ENCODE measurements at regions not wholly inside any gene's neighbourhood (a gene's known extent, or its start where the extent isn't known, plus 50 kb on each side); places are given as distances from the start of the nearest gene placed in this dataset.

DNA sequence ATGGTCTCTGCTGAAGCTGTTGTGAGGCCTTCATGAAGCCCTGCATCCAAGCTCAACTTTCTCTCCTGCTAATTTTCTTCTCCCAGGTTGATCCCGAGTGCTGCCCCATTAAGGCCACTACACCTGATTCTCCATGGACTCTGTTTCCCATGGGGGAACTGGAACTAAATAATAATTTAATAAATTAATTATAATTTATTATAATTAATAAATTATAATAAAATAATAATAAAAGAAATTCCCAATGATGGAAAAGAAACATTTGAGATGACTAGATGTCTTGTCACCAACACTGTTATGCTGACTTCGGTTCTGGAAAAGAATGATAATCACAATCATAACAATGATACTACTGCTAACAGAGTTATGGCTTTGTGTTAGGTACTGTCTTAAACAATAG is 211.2 kb upstream of the ZP4 start:
- TF ChIP-seq, protein P1, sequence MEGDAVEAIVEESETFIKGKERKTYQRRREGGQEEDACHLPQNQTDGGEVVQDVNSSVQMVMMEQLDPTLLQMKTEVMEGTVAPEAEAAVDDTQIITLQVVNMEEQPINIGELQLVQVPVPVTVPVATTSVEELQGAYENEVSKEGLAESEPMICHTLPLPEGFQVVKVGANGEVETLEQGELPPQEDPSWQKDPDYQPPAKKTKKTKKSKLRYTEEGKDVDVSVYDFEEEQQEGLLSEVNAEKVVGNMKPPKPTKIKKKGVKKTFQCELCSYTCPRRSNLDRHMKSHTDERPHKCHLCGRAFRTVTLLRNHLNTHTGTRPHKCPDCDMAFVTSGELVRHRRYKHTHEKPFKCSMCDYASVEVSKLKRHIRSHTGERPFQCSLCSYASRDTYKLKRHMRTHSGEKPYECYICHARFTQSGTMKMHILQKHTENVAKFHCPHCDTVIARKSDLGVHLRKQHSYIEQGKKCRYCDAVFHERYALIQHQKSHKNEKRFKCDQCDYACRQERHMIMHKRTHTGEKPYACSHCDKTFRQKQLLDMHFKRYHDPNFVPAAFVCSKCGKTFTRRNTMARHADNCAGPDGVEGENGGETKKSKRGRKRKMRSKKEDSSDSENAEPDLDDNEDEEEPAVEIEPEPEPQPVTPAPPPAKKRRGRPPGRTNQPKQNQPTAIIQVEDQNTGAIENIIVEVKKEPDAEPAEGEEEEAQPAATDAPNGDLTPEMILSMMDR (IDR thresholded peaks at IDR 0.05; ENCODE audit: extremely low read depth, insufficient read depth, missing control alignments) = no peak
- no peak for DNase-seq (ENCODE audit: low spot score)
- in situ Hi-C loops (cut with MboI; ENCODE audit: low pct_unique_long_range_greater_than_20kb, low sequenced_read_pairs, unreplicated experiment) = no loop called here

DNA sequence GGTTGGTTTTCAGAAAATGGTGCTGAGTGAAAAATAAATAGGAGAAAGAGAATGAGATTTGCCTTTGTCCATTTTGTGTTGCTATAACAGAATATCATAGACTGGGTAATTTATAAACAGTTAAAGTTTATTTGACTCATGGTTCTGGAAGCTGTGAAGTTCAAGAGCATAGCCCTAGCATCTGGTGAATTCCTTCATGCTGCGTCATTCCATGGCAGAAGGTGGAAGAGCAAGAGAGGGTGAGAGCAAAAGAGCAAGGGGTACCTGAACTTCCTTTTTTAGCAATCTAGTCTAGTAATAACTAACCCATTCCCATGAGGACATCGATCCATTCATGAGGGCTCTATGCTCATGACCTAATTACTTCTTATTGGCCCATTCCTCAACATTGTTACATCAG is 209.1 kb upstream of the ZP4 start:
- in situ Hi-C loops (cut with MboI; ENCODE audit: low pct_unique_long_range_greater_than_20kb, low sequenced_read_pairs, unreplicated experiment) = no loop called here
- DNase-seq (ENCODE audit: low spot score) = no peak
- TF ChIP-seq, protein P1 (IDR thresholded peaks at IDR 0.05; ENCODE audit: extremely low read depth, insufficient read depth, missing control alignments) = no peak

DNA sequence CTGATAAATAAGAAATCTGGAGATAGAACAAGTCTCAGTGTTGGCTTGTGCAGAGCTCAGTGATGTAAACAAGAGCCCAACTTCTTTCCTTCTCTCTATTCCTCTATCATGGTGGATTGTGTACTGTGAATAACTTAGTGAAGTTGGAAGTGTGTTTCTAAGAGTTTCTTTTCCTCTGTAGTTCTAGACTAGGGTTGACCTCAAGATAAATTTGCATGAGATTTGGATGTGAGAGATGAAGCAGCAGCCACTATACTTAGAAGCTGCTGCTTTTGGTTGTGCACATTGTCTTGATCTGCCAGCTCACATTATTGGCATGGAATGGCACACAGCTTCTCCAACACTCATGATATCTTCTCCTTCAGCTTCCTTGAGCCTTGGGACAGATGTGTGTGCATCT is 198.9 kb upstream of the ZP4 start:
- in situ Hi-C loops (cut with MboI; ENCODE audit: low pct_unique_long_range_greater_than_20kb, low sequenced_read_pairs, unreplicated experiment) = no loop called here
- TF ChIP-seq, protein P1 (IDR thresholded peaks at IDR 0.05; ENCODE audit: extremely low read depth, insufficient read depth, missing control alignments) = no peak
- no peak for DNase-seq (ENCODE audit: low spot score)

DNA sequence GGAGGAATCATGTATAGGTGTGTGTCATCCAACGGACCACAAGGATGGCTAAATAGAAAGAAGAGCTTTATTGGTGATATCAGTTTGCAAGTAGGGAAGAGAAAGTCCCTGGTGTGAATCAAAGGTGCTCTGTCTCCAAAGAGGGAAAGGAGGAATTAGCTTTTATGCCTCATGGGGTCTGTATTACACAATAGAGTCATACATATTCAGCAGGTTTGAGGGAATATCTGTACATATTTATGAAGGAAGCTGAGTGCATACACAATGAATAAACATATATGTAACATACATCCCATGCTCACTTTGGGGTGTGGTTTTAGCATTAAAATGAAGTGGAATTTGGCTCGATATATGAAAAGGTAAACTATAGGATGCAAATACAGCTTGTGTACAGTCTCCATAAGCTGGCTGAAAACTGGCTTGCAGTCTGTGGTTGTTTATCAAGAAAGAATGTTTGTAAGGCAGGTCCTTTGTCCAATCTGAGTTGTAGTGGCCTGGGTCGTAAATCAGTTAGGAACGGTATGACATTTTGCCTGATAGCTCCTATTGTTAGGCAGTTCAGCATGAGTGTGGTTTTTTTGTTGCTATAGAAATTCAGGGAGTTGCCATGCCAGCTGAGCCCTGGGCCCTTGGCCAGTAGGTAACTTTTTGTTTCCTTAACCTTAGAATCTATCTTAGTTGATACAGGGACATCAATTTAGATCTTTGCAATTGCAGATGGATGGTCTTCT is 198.0 kb upstream of the ZP4 start:
- DNase-seq (ENCODE audit: low spot score) = no peak
- TF ChIP-seq, protein P1 (IDR thresholded peaks at IDR 0.05; ENCODE audit: extremely low read depth, insufficient read depth, missing control alignments) = no peak
- in situ Hi-C loops (cut with MboI; ENCODE audit: low pct_unique_long_range_greater_than_20kb, low sequenced_read_pairs, unreplicated experiment) = no loop called here

DNA sequence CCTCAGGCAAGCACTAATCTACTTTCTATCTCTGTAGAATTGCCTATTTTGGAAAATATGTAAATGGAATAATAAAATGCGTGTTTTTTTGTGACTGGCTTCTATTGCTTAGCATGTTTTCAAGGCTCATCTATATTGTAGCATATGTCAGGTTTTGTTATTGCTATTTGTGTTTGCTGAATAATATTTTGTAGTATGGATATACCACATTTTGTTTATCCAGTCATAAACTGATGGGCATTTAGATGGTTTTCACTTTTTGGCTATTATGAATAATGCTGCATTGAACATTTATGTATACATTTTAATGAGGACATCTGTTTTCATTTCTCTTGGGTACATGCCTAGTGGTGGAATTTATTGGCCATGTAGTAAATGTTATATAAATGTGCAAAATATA is 183.3 kb upstream of the ZP4 start:
- in situ Hi-C loops (cut with MboI; ENCODE audit: low pct_unique_long_range_greater_than_20kb, low sequenced_read_pairs, unreplicated experiment) = no loop called here
- TF ChIP-seq, protein P1 (IDR thresholded peaks at IDR 0.05; ENCODE audit: extremely low read depth, insufficient read depth, missing control alignments) = no peak
- DNase-seq (ENCODE audit: low spot score) = no peak

DNA sequence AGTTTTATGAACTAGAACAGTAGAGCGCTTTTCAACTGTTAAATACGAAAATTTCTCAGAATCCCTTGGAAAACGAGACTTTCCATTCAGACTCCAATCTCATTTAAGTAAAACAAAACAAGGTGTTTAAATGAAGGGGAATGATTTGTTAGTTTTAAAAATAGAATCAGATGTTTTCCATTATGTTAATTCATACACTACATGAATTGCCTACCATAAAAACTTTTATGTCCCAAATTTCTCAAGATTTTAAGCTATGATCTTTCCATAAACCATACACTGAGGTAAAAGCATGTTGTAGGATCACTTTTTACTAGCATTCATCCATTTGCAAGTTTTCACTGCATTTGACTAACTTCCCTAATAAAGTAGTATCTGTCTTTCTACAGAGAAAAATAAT is 180.3 kb upstream of the ZP4 start:
- in situ Hi-C loops (cut with MboI; ENCODE audit: low pct_unique_long_range_greater_than_20kb, low sequenced_read_pairs, unreplicated experiment) = no loop called here
- no peak for DNase-seq (ENCODE audit: low spot score)
- TF ChIP-seq, protein P1 (IDR thresholded peaks at IDR 0.05; ENCODE audit: extremely low read depth, insufficient read depth, missing control alignments) = no peak
